ENCODE measurements at regions not wholly inside any gene's neighbourhood (a gene's known extent, or its start where the extent isn't known, plus 50 kb on each side); places are given as distances from the start of the nearest gene placed in this dataset.

DNA sequence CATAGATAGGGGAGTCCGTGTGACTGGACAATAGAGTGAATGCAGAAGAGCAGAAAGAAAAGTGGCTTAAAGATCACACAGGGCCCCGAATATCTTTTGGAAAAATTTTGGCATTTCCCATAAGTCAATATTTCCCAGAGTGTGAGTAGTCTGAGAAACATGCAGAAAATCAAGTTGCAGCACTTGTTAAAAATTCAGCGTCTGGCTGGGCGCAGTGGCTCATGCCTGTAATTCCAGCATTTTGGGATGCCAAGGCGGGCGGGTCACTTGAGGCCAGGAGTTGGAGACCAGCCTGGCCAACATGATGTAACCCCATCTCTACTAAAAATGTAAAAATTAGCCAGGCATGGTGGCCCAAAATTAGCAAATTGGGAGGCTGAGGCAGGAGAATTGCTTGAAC lies 227.0 kb downstream of the DRD1 start:
- TF ChIP-seq, protein P1, sequence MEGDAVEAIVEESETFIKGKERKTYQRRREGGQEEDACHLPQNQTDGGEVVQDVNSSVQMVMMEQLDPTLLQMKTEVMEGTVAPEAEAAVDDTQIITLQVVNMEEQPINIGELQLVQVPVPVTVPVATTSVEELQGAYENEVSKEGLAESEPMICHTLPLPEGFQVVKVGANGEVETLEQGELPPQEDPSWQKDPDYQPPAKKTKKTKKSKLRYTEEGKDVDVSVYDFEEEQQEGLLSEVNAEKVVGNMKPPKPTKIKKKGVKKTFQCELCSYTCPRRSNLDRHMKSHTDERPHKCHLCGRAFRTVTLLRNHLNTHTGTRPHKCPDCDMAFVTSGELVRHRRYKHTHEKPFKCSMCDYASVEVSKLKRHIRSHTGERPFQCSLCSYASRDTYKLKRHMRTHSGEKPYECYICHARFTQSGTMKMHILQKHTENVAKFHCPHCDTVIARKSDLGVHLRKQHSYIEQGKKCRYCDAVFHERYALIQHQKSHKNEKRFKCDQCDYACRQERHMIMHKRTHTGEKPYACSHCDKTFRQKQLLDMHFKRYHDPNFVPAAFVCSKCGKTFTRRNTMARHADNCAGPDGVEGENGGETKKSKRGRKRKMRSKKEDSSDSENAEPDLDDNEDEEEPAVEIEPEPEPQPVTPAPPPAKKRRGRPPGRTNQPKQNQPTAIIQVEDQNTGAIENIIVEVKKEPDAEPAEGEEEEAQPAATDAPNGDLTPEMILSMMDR (IDR thresholded peaks at IDR 0.05; ENCODE audit: low read depth, low read length): no peak

DNA sequence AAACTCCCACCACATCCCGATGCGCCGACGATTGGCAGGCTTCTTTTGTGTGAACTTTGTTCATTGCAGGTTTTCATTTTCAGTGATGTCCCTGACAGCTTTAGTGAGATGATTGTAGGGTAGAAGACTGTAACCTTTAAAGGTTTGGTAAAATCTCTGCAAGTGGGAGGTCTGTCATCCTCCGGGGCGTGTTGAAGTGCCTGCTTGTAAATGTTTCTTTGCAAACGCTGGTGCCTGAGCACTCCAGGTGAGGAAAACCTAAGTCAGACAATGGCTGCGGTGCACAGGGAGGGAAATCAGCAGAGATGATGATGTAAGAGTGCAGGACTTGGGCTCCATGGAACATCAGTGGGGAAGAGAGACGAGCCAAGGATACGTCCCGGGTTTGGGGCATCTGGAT lies 228.1 kb downstream of the DRD1 start:
- TF ChIP-seq, protein P1 (IDR thresholded peaks at IDR 0.05; ENCODE audit: low read depth, low read length): no peak
- no peak for DNase-seq (ENCODE audit: extremely low read depth, low read depth)

More for the DNA sequence above, 227.0 kb downstream of the DRD1 start:
- DNase-seq (ENCODE audit: extremely low read depth, low read depth): peak; percentile 24

DNA sequence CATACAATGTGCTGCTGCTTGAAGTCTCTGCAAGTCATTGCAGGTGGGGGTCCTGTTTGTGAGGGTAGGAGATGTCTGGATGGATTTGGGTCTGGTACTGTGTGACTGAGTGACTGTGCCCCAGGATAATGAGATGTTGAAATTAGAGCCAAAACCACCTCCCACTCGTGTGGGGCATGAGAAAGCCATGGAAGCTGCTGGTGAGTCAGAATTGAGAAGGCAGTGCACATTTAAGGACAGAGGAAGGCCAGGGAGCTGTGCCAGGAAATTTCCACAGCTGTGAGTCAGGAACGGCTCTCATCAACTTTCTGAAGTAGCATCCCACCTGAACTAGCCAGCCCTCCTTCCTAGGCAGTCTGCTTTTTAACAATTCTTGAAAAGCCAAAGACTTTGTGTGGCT lies 229.8 kb downstream of the DRD1 start:
- peak; percentile 60 for DNase-seq (ENCODE audit: extremely low read depth, low read depth)
- TF ChIP-seq, protein P1 (IDR thresholded peaks at IDR 0.05; ENCODE audit: low read depth, low read length): no peak

DNA sequence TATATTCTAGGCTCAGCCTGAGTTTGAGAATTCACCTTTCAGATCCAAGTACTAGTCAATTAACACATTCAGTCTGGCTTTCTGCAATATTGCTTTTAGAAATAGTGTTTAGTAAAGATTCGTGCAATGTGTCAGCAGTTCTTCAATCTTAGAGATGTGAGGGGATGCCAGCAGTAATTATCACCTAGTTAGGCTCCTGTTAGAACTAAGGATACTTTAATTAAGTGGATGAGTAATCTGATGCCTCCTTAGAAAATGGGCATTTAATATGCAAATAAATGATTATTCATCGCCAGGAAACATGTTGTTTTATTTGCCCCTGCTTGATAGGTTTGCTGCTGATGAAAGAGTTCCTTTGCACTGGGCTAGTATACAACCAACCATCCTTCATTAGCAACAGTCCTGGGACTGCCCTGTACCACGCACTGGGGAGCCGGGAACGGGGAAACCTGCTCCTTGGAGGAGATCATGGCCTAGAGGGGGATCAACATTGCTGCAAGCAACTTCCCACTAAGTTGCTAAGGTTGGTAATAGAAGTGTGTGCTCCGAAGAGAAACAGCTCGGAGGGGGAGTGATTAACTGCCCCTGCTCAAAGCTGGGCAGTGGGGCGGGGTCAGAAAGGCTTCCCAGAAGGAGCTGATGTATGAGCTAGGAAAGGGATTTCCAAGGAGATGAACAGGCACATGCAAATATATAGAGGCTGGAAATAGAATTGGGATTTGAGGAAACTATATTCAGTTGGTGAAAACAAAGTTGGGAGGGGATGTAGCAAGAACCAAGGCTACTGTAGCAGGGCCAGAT lies 231.8 kb downstream of the DRD1 start:
- TF ChIP-seq, protein P1 (IDR thresholded peaks at IDR 0.05; ENCODE audit: low read depth, low read length): no peak
- DNase-seq (ENCODE audit: extremely low read depth, low read depth): no peak

DNA sequence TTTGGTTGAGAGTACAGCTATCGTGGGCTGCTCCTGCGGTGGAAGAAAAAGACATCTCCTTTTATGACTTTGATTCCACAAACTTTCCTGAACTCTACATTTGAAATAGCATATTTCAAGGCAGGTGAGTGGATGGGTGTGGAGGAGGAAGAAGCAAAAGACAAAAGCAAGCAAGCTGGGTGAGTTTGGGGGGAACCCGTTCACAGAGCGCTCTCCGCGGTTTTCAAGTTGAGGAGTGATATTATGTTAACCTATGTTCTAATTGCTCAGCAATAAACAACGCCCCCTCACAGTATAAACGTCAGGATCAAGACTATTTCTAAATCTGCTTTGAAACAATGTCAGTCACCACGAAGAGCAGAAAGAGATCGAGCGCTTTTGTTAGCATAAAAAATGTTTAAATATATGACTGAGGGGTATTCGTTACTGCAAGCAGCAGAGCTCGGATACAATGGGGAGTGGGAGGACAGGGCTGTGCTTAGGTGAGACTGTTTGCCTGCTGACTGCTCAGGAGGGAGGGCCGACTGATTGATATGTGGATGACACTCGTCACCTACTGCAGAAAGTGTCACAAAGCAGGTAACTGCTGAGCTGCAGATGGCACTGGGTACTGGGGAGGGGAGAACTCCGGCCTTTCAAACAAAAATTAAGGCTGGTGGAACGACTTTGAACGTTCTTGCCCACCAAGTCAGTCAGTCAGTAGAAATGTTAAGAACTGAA lies 236.5 kb downstream of the DRD1 start:
- TF ChIP-seq, protein P1 (IDR thresholded peaks at IDR 0.05; ENCODE audit: low read depth, low read length): no peak
- DNase-seq (ENCODE audit: extremely low read depth, low read depth): no peak

DNA sequence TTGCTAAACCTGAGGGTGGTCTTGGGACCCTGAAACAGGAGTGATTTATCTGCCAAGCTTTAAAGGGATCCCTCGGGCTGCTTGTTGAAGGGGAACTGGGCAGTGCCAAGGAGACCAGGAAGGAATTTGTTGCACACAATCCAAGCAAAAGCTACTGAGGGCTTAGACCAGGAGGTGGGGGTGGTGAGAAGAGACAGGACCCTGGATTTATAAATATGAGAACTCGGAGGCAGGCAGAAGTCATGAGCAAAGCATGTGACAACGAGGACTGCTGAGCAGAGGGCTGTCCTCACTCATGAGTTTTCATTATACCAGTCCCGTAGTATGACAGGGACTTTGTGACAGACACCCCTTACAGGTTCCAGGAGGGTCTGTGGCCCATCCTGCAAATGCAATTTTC lies 237.3 kb downstream of the DRD1 start:
- no peak for DNase-seq (ENCODE audit: extremely low read depth, low read depth)
- TF ChIP-seq, protein P1 (IDR thresholded peaks at IDR 0.05; ENCODE audit: low read depth, low read length): no peak

DNA sequence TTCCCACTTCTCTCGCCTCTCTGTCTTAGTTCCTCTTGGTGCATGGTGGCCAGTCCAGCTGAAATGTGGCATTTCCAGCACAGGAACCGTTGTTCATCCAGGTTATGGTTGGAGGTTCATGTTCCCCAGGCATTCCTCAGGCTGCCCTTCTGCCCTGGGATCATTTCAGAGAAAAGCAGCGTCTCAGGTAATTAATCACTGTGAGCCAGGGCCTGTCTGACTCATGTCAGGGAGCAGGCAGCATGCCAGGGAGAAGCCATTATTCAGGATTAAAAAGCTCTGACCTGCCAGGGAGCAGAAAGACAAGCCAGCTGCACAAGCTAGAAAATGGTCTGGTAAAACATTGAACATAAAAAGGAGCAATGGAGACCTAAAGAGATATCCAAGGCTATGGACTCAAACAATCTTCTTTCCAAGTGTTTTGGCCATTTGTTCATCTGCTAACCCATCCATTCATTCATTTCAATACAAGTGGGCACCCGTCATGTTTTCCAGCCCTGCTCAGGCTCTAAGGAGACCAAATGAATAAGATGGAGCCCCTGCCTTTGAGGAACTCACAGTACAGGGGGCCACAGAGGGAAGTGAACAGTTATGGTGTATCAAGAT lies 241.4 kb downstream of the DRD1 start:
- TF ChIP-seq, protein P1 (IDR thresholded peaks at IDR 0.05; ENCODE audit: low read depth, low read length): no peak
- no peak for DNase-seq (ENCODE audit: extremely low read depth, low read depth)

All from AG09319 (cell line).